IMR-90 (cell line): ENCODE measurements at regions not wholly inside any gene's neighbourhood (a gene's known extent, or its start where the extent isn't known, plus 50 kb on each side); places are given as distances from the start of the nearest gene placed in this dataset.

ENCODE experiments used
- POLR2A ChIP-seq: IDR thresholded peaks from 2 replicates; pipeline ENCODE4 v1.6.1; 2012; ENCODE audit warnings: mild to moderate bottlenecking, low read depth, low read length
- TF ChIP-seq, protein P1 (sequence below): conservative IDR thresholded peaks from 2 replicates; pipeline ENCODE4 v1.5.1; 2012; ENCODE audit warnings: mild to moderate bottlenecking, low read depth, low read length, improper control_type of control experiment

DNA sequence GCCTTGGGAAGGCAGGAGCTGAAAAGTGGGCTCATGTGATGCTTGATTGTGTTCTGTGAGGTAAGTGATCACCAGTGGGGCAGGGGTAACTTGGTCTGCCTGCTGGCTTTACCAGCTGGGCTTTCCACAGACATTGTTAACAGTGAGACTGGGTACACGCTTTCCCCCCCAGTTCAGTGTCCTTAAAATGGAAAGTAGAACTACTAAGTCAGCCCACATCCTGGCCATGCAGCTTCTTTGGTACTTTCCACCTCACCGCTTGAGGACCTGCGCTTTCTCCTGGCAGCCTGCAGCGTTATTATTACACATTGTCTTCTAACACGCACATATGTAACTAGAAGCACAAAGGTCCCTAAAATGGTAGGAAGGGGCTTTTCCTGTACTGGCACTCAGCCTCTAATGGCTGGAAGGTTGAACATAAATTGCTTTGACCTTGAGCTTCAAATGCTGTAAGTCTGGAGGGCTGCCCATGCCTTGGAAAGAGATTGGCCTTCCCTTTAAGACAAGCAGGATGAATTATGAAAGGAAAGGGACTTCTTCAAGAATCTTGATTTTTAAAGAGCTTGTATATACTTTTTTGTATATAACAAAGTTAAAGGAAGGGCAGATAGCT is 216.1 kb upstream of the ROPN1 start:
- TF ChIP-seq, protein P1, sequence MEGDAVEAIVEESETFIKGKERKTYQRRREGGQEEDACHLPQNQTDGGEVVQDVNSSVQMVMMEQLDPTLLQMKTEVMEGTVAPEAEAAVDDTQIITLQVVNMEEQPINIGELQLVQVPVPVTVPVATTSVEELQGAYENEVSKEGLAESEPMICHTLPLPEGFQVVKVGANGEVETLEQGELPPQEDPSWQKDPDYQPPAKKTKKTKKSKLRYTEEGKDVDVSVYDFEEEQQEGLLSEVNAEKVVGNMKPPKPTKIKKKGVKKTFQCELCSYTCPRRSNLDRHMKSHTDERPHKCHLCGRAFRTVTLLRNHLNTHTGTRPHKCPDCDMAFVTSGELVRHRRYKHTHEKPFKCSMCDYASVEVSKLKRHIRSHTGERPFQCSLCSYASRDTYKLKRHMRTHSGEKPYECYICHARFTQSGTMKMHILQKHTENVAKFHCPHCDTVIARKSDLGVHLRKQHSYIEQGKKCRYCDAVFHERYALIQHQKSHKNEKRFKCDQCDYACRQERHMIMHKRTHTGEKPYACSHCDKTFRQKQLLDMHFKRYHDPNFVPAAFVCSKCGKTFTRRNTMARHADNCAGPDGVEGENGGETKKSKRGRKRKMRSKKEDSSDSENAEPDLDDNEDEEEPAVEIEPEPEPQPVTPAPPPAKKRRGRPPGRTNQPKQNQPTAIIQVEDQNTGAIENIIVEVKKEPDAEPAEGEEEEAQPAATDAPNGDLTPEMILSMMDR: no peak
- no peak for TF ChIP-seq POLR2A
